SJCRH30 (cell line): ENCODE measurements at regions not wholly inside any gene's neighbourhood (a gene's known extent, or its start where the extent isn't known, plus 50 kb on each side); places are given as distances from the start of the nearest gene placed in this dataset.
A peak's percentile ranks its signal among the peaks of the same experiment; 100 is the strongest.

Experiments used
- DNase-seq, 2 experiments: peaks; one replicate each; pipeline ENCODE4 v3.0.0-alpha.2; 2015 to 2020
- H3K27ac ChIP-seq: fragments of 250-450 bp; sonication (Bioruptor Pico); 2 replicates; pipeline ENCODE4 v1.5.1; 2020; ENCODE audit warnings: mild to moderate bottlenecking, moderate library complexity
- H3K27me3 ChIP-seq: fragments of 250-450 bp; sonication (Bioruptor Pico); 2 replicates; pipeline ENCODE4 v1.5.1; 2020; ENCODE audit warnings: mild to moderate bottlenecking, moderate library complexity
- H3K36me3 ChIP-seq: fragments of 250-450 bp; sonication (Bioruptor Pico); 2 replicates; pipeline ENCODE4 v1.5.1; 2020; ENCODE audit warnings: mild to moderate bottlenecking, moderate library complexity
- H3K4me1 ChIP-seq: fragments of 250-450 bp; sonication (Bioruptor Pico); 2 replicates; pipeline ENCODE4 v1.5.1; 2020; ENCODE audit warnings: mild to moderate bottlenecking, moderate library complexity
- H3K4me3 ChIP-seq: fragments of 250-450 bp; sonication (Bioruptor Pico); 2 replicates; pipeline ENCODE4 v1.5.1; 2020; ENCODE audit warnings: mild to moderate bottlenecking, moderate library complexity
- H3K9me3 ChIP-seq: fragments of 250-450 bp; sonication (Bioruptor Pico); replicated peaks from 2 replicates; pipeline ENCODE4 v1.5.1; 2020; ENCODE audit warnings: mild to moderate bottlenecking, moderate library complexity

DNA sequence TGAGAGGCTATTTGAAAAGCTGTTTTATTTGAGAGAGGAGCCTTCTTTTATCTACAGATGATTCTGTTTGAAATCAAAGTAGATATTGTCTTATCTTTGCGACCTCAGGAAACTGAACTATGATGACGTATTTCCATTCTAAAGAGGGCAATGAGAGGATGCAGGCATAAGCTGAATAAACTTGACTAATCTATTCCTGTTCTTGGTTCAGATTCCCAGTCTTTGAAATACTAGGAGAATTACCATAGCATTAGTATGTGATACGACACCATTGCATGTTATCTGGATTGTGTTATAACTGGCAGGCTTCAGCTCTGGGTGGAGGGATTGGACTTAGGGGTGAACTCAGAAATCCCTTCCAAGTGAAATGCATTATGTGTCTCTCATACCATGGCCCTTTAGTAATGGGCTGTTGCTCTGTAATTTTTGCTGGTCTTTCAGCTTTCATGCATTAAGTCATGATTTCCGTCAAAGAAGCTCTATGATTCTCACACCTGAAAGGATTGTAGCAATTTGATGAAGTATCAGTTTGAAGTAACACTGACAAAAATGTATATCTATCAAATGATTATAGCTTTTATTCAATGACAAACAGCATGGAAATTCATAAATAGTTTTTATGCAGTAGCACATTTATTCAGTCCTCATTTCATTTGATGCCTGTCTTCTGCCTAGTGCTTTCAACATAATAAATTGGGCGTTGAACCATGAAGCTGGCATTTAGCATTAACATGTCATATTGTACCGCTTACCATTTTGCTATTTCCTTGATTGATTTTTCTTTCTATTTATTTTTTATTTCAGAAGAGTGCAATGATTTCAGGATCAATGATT is 138.4 kb upstream of the SPACA1 start:
- peaks cover 27% of the 10 kb centered on the region for H3K4me1 ChIP-seq
- no peak overlapping the region for H3K27ac ChIP-seq
- no peak for DNase-seq
- no peak overlapping the region for H3K4me3 ChIP-seq
- no peaks in the 10 kb centered on the region for H3K27me3 ChIP-seq
- no peaks in the 10 kb centered on the region for H3K9me3 ChIP-seq
- H3K36me3 ChIP-seq: no peaks in the 10 kb centered on the region

DNA sequence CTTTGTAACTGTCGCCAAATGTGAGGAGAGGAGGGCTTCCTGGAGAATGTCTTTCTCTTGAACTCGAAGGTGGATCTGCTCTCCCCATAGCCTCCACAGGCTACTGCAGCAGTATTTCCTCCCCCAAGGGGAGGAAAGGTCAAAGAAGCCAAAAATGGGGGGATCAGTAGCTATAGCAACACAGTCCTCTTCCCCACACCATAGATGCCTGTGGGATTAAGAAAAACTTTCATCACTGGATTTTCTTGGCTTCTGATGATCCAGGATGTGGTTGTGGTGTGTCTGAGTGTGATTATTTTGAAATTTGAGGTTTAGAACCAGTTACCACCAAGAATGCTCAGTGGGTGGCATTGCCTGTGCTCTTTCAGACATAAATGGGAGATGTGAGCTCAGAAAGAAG is 140.1 kb upstream of the SPACA1 start:
- Histone ChIP-seq H3K36me3 (no peaks in the 10 kb centered on the region), H3K4me1 (peaks cover 27% of the 10 kb centered on the region), H3K27ac (no peak overlapping the region), H3K9me3 (no peaks in the 10 kb centered on the region), H3K4me3 (no peak overlapping the region), H3K27me3 (no peaks in the 10 kb centered on the region)
- DNase-seq: peak; percentile 78 to 94

DNA sequence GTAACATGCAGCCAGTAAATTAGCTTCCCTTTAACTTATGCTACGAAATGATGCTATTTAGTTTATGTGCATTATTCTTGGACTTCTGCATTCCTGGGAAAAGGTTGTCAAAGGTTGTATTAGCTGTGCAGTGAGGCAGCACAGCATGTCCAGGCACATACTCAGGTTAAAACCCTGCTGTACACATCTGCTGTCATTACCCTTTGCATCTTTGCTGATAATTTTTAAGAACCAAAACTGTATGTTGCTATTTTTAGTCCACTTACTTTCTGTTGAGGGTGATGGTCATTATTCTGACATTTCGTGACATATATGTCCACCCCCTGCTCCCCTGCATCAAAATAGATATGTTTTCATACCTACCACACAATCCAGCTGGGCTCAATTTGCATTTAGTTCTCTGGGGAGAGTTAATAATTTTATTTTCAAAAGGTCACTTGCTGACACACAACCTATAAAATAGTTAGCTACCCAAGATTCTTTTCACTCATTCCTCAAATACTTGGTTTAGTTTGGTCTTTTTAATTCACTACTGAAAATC is 142.5 kb upstream of the SPACA1 start:
- H3K9me3 ChIP-seq: no peaks in the 10 kb centered on the region
- H3K4me3 ChIP-seq: no peak overlapping the region
- H3K27ac ChIP-seq: no peak overlapping the region
- H3K4me1 ChIP-seq: peaks cover 27% of the 10 kb centered on the region
- H3K36me3 ChIP-seq: no peaks in the 10 kb centered on the region
- DNase-seq: no peak
- H3K27me3 ChIP-seq: no peaks in the 10 kb centered on the region

DNA sequence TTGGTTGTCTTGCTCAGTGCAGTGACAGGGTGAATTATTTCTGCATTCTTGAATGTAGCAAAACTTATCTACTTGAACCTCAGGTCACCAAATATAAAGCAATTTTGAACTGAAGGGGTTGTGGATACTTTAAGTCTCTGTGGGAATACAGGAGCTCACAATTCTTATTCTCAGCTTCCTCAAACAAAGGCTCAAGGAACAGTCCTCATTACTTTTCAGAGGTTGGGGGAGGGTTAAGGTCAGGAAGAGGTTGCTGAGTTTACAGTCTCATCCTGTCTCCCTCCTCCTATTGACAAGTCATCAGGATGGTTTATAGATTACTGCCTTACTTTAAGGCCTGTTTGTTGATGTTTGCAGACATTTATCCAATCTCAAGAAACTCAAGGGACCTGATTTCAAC is 143.6 kb upstream of the SPACA1 start:
- Histone ChIP-seq H3K27ac (no peak overlapping the region), H3K9me3 (no peaks in the 10 kb centered on the region), H3K36me3 (no peaks in the 10 kb centered on the region), H3K27me3 (no peaks in the 10 kb centered on the region), H3K4me1 (peaks cover 22% of the 10 kb centered on the region), H3K4me3 (no peak overlapping the region)
- no peak for DNase-seq

DNA sequence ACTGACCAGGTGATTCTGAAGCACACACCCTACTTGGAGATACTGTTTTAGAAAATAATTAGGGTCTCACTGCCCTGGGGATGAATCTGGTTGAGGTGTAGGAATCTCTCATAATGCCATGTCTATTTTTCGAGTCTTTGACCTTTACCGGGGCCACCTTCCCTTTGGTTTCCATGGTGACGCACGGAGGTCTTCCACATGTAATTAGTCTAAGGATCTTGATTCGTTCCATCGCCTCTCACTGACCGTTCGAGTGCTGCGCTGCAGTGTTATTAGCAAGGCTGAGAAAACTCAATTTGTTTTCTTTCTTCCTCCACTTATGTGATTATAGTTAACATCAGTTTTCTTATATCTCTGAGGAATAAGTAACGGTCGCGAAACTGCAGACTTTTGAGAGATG is 144.3 kb upstream of the SPACA1 start:
- Histone ChIP-seq H3K4me3 (no peak overlapping the region), H3K27me3 (no peaks in the 10 kb centered on the region), H3K36me3 (no peaks in the 10 kb centered on the region), H3K9me3 (no peaks in the 10 kb centered on the region), H3K27ac (no peak overlapping the region), H3K4me1 (peaks cover 16% of the 10 kb centered on the region)
- no peak for DNase-seq

DNA sequence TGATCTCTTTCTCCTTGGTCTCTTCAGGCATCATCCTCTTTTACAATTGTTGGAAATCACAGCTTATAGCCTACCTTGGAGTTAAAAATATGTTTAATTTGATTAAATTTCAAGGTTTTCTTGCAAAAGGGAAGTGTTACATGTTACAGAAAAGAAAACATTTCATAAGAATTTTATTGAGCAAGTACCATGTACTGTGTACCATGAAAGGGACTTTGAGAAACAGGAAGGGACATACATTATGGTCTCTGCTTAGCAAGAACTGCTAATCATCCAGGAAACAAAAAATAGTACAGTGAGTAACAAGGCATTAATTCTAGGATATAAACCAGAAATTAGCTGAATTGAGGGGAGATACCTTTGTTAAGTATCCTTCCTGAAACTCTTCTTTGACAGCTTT is 145.3 kb upstream of the SPACA1 start:
- Histone ChIP-seq H3K36me3 (no peaks in the 10 kb centered on the region), H3K27me3 (no peaks in the 10 kb centered on the region), H3K4me3 (no peak overlapping the region), H3K9me3 (no peaks in the 10 kb centered on the region), H3K27ac (no peak overlapping the region), H3K4me1 (peaks cover 9% of the 10 kb centered on the region)
- no peak for DNase-seq

DNA sequence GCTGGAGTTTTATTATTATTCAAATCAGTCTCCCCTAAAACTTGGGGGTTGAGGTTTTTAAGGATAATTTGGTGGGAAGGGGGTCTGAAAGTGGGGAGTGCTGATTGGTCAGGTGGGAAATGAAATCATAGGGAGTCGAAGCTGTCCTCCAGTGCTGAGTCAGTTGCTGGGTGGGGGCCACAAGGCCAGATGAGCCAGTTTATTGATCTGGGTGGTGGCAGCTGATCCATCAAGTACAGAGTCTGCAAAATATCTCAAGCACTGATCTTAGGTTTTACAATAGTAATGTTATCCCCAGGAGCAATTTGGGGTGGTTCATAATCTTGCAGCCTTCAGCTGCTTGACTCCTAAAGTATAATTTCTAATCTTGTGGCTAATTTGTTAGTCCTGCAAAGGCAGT is 146.0 kb upstream of the SPACA1 start:
- H3K9me3 ChIP-seq: no peaks in the 10 kb centered on the region
- no peaks in the 10 kb centered on the region for H3K36me3 ChIP-seq
- no peaks in the 10 kb centered on the region for H3K27me3 ChIP-seq
- H3K27ac ChIP-seq: no peak overlapping the region
- H3K4me3 ChIP-seq: no peak overlapping the region
- peaks cover 3% of the 10 kb centered on the region; the same call in 1 of the 2 replicates for H3K4me1 ChIP-seq
- DNase-seq: no peak

DNA sequence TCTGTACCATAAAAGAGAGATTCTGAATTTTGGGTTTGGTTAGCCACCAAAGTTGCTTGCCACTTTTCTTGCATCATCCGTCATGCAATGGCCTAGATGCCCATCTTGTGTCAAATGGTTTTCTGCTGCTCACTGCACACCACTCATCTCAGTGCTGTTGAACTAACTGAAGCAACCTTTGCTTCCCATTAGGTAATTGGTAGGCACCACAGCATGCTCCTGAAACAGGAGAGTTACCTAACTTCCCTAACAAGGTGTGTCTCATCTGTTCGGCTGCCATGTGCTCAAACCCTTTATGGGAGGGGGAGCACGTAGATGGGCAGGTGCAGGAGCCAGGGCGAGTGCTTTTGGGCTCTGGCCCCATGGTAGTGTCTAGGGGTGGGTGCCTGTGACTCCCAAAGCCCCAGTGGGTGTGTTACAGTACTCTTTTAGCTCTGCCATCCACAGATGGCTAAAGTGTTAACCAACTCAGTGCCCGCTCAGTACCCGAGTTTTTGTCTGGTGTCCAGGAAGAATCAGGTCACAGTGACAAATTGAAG is 147.4 kb upstream of the SPACA1 start:
- peaks cover 3% of the 10 kb centered on the region; the same call in 1 of the 2 replicates for H3K4me1 ChIP-seq
- no peaks in the 10 kb centered on the region for H3K36me3 ChIP-seq
- no peak overlapping the region for H3K27ac ChIP-seq
- no peak for DNase-seq
- no peaks in the 10 kb centered on the region for H3K9me3 ChIP-seq
- H3K27me3 ChIP-seq: no peaks in the 10 kb centered on the region
- no peak overlapping the region for H3K4me3 ChIP-seq

DNA sequence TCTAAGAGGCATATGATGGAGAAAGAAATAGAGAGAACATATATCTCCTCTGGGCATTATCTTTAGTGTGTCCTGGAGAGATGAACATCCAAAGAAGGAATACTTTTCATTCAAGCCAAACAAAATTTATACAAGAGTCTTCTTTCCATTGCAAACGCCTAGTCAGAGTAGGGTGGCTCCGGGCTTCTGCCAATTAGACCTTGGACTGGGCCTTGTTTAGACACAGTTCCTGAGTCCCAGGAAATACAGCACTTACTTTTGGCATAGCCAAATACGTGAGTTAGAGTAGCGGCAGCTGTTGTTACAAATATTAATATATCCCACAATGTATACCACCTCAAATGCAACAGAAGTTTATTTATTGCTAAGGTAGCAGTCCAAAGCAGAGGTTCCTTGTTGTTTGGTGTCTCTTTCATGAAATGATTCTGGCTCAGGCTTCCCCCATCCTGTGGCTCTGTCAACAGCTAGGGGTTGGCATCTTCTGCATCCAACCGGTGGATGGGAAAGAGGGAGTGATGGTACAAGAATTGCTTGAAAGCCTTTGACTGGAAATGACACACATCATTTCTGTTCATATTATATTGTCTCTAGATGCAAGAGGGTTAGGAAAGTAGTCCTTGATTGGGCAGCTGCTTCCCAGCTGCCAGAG is 148.0 kb upstream of the SPACA1 start:
- no peaks in the 10 kb centered on the region for H3K36me3 ChIP-seq
- H3K27me3 ChIP-seq: no peaks in the 10 kb centered on the region
- H3K4me1 ChIP-seq: no peaks in the 10 kb centered on the region
- DNase-seq: no peak
- H3K4me3 ChIP-seq: no peak overlapping the region
- no peaks in the 10 kb centered on the region for H3K9me3 ChIP-seq
- H3K27ac ChIP-seq: no peak overlapping the region

DNA sequence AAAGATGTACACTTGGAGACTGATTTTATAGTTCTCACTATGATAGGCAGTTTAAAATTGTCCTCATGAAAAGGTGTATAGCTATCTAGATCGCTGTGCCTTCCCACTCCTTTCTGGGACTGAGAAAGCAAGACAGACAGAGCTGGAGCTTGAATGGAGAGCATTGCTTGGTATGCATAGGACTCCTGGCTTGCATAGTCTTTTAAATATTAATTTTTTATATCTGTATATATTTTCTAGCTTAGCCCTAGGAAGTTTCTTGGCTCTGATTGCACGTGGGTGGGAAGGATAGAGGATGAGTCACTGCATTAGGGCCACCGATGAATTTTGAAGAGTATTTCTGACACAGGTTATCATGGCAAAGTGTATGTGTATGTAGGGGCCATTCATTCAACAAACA is 150.0 kb upstream of the SPACA1 start:
- Histone ChIP-seq H3K36me3 (no peaks in the 10 kb centered on the region), H3K4me3 (no peak overlapping the region), H3K9me3 (no peaks in the 10 kb centered on the region), H3K27me3 (no peaks in the 10 kb centered on the region), H3K27ac (no peak overlapping the region), H3K4me1 (no peaks in the 10 kb centered on the region)
- no peak for DNase-seq

DNA sequence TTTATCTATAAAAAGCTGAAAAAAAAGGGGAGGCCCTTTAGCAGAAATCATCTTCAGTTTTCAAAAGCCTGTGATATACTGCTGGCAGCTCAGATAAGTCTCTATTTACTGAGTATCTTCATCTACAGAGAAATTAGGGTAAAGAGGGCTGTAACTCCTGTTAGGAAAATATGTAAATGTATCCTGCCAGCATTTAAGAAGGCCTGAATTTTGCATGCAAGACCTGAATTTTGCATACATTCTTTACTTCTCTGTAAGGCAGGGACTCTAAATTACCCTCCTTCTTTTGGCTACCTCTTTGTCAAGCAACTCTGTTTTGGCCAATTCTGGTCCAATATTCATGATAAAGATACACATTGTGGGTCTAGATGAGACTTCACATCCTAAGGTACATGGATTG is 150.6 kb upstream of the SPACA1 start:
- H3K27ac ChIP-seq: no peak overlapping the region
- H3K36me3 ChIP-seq: no peaks in the 10 kb centered on the region
- H3K4me3 ChIP-seq: no peak overlapping the region
- no peaks in the 10 kb centered on the region for H3K27me3 ChIP-seq
- H3K9me3 ChIP-seq: no peaks in the 10 kb centered on the region
- no peak for DNase-seq
- no peaks in the 10 kb centered on the region for H3K4me1 ChIP-seq

DNA sequence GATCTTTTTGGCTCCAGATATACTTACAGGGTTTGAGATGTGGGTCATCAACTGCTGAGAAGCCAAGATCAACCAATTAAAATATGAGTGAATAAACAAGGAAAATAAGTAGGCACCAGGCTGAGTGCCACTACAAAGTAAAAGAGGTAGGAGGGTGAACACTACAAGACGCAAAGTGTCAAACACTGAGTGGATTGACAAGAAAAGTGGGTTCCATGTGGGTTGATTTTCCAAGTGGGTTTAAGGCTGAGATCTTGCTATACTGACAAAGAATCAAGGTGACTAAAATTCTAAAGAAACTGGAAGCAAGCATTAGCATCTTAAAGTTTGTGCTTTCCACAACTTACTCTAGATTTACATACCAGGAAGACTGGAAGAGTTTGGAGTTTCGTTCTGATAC is 160.4 kb upstream of the SPACA1 start:
- no peak overlapping the region for H3K4me3 ChIP-seq
- H3K27ac ChIP-seq: no peak overlapping the region
- no peaks in the 10 kb centered on the region for H3K36me3 ChIP-seq
- H3K9me3 ChIP-seq: peaks cover 2% of the 10 kb centered on the region; the same call in 1 of the 2 replicates
- H3K27me3 ChIP-seq: no peaks in the 10 kb centered on the region
- no peak for DNase-seq
- no peaks in the 10 kb centered on the region for H3K4me1 ChIP-seq

DNA sequence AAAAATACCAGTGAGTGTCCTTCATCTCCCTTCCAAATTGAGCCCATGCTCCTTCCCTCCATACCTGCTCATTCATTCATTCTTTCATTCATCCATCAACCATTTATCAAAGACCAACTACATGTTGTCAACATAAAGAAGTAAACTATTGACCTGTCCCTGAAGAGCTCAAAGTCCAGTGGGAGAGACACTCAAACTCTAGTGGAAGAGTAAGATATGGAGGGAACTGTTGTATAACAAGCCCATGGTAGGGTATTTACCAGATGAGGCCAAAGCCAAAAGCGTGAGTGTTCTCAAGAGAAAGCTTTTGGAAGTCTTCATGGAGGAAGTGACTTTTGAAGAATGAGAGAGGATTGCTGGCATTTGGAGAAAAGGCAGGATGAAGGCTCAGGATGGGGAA is 163.4 kb upstream of the SPACA1 start:
- no peaks in the 10 kb centered on the region for H3K27me3 ChIP-seq

DNA sequence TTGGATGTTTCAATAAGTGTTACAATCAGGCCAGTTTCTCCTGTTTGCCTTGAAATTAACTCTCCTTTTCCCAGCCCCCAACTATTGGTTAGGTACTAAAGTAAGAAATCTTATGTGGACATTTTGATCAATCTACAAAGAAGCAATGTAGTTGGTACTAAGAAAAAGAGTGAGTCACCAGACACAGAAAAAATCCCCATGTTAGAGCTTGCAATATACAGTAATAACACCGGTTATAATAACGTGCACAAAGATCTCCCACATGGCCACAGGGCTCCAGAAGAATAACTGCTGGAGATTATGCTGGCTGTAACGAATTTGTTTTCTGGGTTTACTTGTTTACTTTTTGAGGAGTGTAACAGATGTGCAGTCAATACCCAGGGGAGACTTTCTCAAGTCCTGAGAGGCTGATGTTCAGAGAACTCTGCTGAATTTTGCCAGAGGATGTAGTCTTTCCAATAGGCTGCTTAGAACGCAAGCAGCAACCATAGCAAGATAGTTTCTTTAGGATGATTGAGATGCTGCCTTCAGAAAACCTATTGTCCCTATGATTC is 166.2 kb upstream of the SPACA1 start:
- no peaks in the 10 kb centered on the region for H3K27me3 ChIP-seq
- DNase-seq: peak; percentile 13 to 44
- H3K9me3 ChIP-seq: peaks cover 8% of the 10 kb centered on the region; the same call in 1 of the 2 replicates

More for the DNA sequence above, 163.4 kb upstream of the SPACA1 start:
- DNase-seq: no peak
- no peaks in the 10 kb centered on the region for H3K36me3 ChIP-seq
- H3K4me1 ChIP-seq: peaks cover 18% of the 10 kb centered on the region
- no peak overlapping the region for H3K4me3 ChIP-seq
- H3K9me3 ChIP-seq: peaks cover 8% of the 10 kb centered on the region; the same call in 1 of the 2 replicates
- H3K27ac ChIP-seq: no peak overlapping the region

More for the DNA sequence above, 166.2 kb upstream of the SPACA1 start:
- Histone ChIP-seq H3K27ac (no peak overlapping the region), H3K36me3 (no peaks in the 10 kb centered on the region), H3K4me3 (no peak overlapping the region), H3K4me1 (peaks cover 28% of the 10 kb centered on the region)
